ENCODE measurements at regions not wholly inside any gene's neighbourhood (a gene's known extent, or its start where the extent isn't known, plus 50 kb on each side); places are given as distances from the start of the nearest gene placed in this dataset.
"Not testable (repeated sequence)": the region's sequence is repeated elsewhere in the genome, so short reads cannot be mapped to it uniquely, and the experiment has no call there.

DNA sequence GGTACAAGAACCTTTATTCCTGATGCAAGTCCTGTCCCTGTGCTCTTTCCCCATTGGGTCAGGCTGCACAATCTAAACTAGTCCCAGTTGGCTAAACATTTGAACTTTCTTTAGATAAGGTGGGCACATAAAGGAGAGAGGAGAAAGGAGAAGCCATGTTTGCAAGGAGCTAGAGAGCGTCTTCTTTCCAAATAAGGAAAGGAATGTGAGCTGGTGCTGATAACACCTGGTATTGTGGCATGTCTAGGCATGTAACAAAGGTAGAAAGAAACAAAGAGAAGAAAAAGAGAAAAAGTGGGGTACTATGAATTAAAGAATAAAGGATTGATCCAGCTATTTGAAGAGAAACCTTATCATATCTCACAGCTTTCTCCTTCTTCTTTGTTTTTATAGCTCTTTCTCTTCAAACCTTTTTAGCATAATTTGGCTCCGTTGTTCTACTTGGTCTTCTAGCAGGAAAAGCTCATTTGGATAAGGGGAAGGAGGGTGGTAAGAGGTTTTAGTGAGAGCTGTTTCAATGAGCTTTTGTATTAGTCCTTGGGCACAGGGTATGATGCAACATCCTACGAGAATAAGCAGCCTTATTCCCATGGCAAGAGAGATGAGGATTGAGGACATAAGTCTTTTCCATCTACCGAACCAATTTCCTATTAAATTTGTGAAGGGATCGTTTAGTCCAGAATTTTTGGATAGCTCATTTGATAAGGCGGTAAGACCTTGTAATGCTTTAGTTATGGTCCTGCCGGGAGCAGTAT lies 415.5 kb upstream of the MAN1A1 start:
- Histone ChIP-seq H3K27me3 (no peaks in the 10 kb centered on the region), H3K4me1 (no peaks in the 10 kb centered on the region), H3K36me3 (no peaks in the 10 kb centered on the region), H3K4me3 (no peak overlapping the region), H3K9me3 (no peaks in the 10 kb centered on the region), H3K27ac (no peak overlapping the region)
- no peak for TF ChIP-seq CTCF (IDR thresholded peaks at IDR 0.05)
- no peak for TF ChIP-seq POLR2A (IDR thresholded peaks at IDR 0.05)
- DNase-seq: no peak

DNA sequence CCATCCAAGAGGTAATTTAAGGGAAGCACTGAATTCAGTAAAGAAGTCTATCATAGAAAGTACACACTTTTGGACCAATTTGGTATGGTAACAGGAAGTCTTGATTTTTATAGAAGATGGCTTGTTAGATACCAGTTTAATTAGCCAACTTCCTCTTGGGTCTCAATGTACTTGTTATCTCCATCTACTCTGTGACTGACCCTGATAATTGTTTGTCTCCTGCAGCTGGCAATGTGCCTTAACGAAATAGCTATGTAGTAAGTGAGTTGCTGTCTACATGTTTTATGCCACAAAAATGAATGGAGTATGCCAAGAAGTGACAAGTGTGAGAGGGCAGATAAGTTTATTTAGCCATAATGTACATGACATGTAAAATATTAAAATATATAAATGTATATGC lies 410.5 kb upstream of the MAN1A1 start:
- H3K27ac ChIP-seq: no peak overlapping the region
- no peaks in the 10 kb centered on the region for H3K4me1 ChIP-seq
- no peak for TF ChIP-seq CTCF (IDR thresholded peaks at IDR 0.05)
- TF ChIP-seq POLR2A (IDR thresholded peaks at IDR 0.05): no peak
- no peak for DNase-seq
- H3K4me3 ChIP-seq: no peak overlapping the region
- H3K36me3 ChIP-seq: no peaks in the 10 kb centered on the region
- H3K27me3 ChIP-seq: no peaks in the 10 kb centered on the region
- no peaks in the 10 kb centered on the region for H3K9me3 ChIP-seq

GRCh38 chr6:119758385-119758784 lies 408.8 kb upstream of the MAN1A1 start:
- no peak overlapping the region for H3K27ac ChIP-seq

DNA sequence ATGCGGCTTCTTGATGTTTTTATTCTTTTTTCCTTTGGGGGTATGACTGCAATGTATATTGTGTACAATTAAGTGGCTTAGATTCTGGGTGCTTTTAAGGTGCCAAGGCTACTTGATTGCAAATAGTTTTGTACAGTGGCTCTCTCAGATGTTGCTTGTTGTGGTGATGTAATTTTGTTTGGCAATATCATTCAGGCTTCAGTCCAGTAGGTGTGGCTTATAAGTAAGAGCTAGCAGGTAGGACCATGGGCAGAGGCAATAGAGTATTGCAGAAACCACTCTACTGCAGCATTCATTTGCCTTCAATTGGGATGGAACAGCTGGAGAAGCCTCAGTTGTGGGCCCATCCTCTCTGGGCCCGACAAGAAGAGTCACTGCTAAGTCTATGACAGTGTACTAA lies 407.9 kb upstream of the MAN1A1 start:
- Histone ChIP-seq H3K4me3 (no peak overlapping the region), H3K27me3 (no peaks in the 10 kb centered on the region), H3K27ac (no peak overlapping the region), H3K9me3 (no peaks in the 10 kb centered on the region), H3K36me3 (no peaks in the 10 kb centered on the region), H3K4me1 (no peaks in the 10 kb centered on the region)
- no peak for TF ChIP-seq POLR2A (IDR thresholded peaks at IDR 0.05)
- DNase-seq: no peak

More at GRCh38 chr6:119758385-119758784, 408.8 kb upstream of the MAN1A1 start:
- TF ChIP-seq POLR2A (IDR thresholded peaks at IDR 0.05): no peak
- no peak for TF ChIP-seq CTCF (IDR thresholded peaks at IDR 0.05)
- Histone ChIP-seq H3K4me1 (no peaks in the 10 kb centered on the region), H3K9me3 (no peaks in the 10 kb centered on the region), H3K4me3 (no peak overlapping the region), H3K36me3 (no peaks in the 10 kb centered on the region), H3K27me3 (no peaks in the 10 kb centered on the region)
- no peak for DNase-seq

GRCh38 chr6:119749335-119749734 lies 399.8 kb upstream of the MAN1A1 start:
- no peaks in the 10 kb centered on the region for H3K9me3 ChIP-seq
- no peak overlapping the region for H3K4me3 ChIP-seq
- no peak for DNase-seq
- no peaks in the 10 kb centered on the region for H3K4me1 ChIP-seq
- H3K27ac ChIP-seq: no peak overlapping the region
- H3K36me3 ChIP-seq: no peaks in the 10 kb centered on the region
- TF ChIP-seq POLR2A (IDR thresholded peaks at IDR 0.05) (no peak), CTCF (IDR thresholded peaks at IDR 0.05) (no peak)
- no peaks in the 10 kb centered on the region for H3K27me3 ChIP-seq

- not testable (repeated sequence) for H3K27me3 ChIP-seq, H3K36me3 ChIP-seq, H3K27ac ChIP-seq, DNase-seq, H3K4me3 ChIP-seq, H3K4me1 ChIP-seq, H3K9me3 ChIP-seq
Measured at GRCh38 chr6:119748535-119748934, 399.0 kb upstream of the MAN1A1 start.

Data from Peyer's patch (tissue), 4 donors.